Ovary (tissue), 3 donors: ENCODE measurements at regions not wholly inside any gene's neighbourhood (a gene's known extent, or its start where the extent isn't known, plus 50 kb on each side); places are given as distances from the start of the nearest gene placed in this dataset.

Source experiments
- CTCF ChIP-seq, 3 donors: fragments of 450-650 bp in 2 of 3; fragments of 200-600 bp in 1 of 3; IDR thresholded peaks; one replicate each; pipeline versions ENCODE4 v1.5.1 to v1.8.0; 2016 to 2022; ENCODE audit warnings: antibody characterized with exemption in 3 of 3, mild to moderate bottlenecking in 1 of 3
- POLR2A ChIP-seq: fragments of 450-650 bp; IDR thresholded peaks from one replicate; pipeline ENCODE4 v1.6.1; 2017; ENCODE audit warnings: antibody characterized with exemption, mild to moderate bottlenecking, moderate library complexity
- donor health status: DM: no; HTN: no; CAD: no.

DNA sequence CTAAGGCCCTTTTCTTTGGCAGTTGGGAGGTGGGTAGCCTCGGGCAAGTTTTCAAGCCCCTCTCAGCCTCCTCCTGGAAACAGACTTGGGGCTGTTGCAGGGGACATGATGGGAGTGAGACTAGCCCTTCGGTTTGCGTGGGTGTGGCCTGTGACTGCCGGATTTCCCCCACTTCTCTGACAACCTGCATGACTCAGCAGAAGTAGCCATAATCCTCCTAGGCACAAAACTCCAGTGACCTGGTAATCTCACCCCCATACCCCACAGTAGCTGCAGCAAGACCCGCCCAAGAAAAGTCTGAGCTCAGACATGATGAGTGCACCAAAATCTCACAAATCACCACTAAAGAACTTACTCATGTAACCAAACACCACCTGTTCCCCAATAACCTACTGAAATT is 433.7 kb upstream of the AMOT start:
- TF ChIP-seq CTCF (IDR thresholded peaks at IDR 0.05) (no peak), POLR2A (no peak)
